ENCODE measurements at regions not wholly inside any gene's neighbourhood (a gene's known extent, or its start where the extent isn't known, plus 50 kb on each side); places are given as distances from the start of the nearest gene placed in this dataset.
"Not testable (repeated sequence)": the region's sequence is repeated elsewhere in the genome, so short reads cannot be mapped to it uniquely, and the experiment has no call there.

GRCh38 chr1:221246628-221247415 lies 367.6 kb downstream of the HLX start:
- no peak overlapping the region for H3K4me3 ChIP-seq
- intact Hi-C loops (cut with DNase I; ENCODE audit: low total_unique reads), result no loop called here
- no peaks in the 10 kb centered on the region for H3K27me3 ChIP-seq
- no peak overlapping the region for H3K27ac ChIP-seq
- no peak for TF ChIP-seq CTCF (IDR thresholded peaks at IDR 0.05)
- DNase-seq, result no peak
- no peaks in the 10 kb centered on the region for H3K36me3 ChIP-seq
- no peaks in the 10 kb centered on the region for H3K4me1 ChIP-seq
- no peaks in the 10 kb centered on the region for H3K9me3 ChIP-seq

GRCh38 chr1:221251580-221251979 lies 372.3 kb downstream of the HLX start:
- Histone ChIP-seq H3K36me3 (no peaks in the 10 kb centered on the region), H3K4me3 (no peak overlapping the region), H3K4me1 (no peaks in the 10 kb centered on the region), H3K9me3 (no peaks in the 10 kb centered on the region), H3K27ac (no peak overlapping the region), H3K27me3 (no peaks in the 10 kb centered on the region)
- DNase-seq, result no peak
- intact Hi-C loops (cut with DNase I; ENCODE audit: low total_unique reads), result no loop called here
- TF ChIP-seq CTCF (IDR thresholded peaks at IDR 0.05), result no peak

GRCh38 chr1:221254813-221255212 lies 375.6 kb downstream of the HLX start:
- no peak for TF ChIP-seq CTCF (IDR thresholded peaks at IDR 0.05)
- H3K4me1 ChIP-seq, result peaks cover 0 to 2% (median 0%) of the 10 kb centered on the region in 4 donors
- peaks cover 0 to 6% (median 0%) of the 10 kb centered on the region in 3 donors for H3K9me3 ChIP-seq
- no peaks in the 10 kb centered on the region for H3K27me3 ChIP-seq
- no peaks in the 10 kb centered on the region for H3K36me3 ChIP-seq
- no peak overlapping the region for H3K4me3 ChIP-seq
- intact Hi-C loops (cut with DNase I; ENCODE audit: low total_unique reads), result no loop called here
- no peak overlapping the region for H3K27ac ChIP-seq
- no peak for DNase-seq

- no peak for DNase-seq
These were observed 377.5 kb downstream of the HLX start for GRCh38 chr1:221256773-221257172.

GRCh38 chr1:221257548-221257947 lies 378.3 kb downstream of the HLX start:
- H3K4me3 ChIP-seq; H3K4me1 ChIP-seq; H3K9me3 ChIP-seq; H3K27me3 ChIP-seq; H3K36me3 ChIP-seq; DNase-seq; intact Hi-C loops (cut with DNase I; ENCODE audit: low total_unique reads); H3K27ac ChIP-seq: not testable (repeated sequence)

More at GRCh38 chr1:221256773-221257172, 377.5 kb downstream of the HLX start:
- H3K27ac ChIP-seq, result no peak overlapping the region
- intact Hi-C loops (cut with DNase I; ENCODE audit: low total_unique reads), result no loop called here
- H3K27me3 ChIP-seq, result no peaks in the 10 kb centered on the region
- no peak for TF ChIP-seq CTCF (IDR thresholded peaks at IDR 0.05)
- peaks cover 0 to 6% (median 0%) of the 10 kb centered on the region in 3 donors for H3K9me3 ChIP-seq
- H3K4me1 ChIP-seq, result peaks cover 0 to 2% (median 0%) of the 10 kb centered on the region in 4 donors
- no peaks in the 10 kb centered on the region for H3K36me3 ChIP-seq
- no peak overlapping the region for H3K4me3 ChIP-seq

GRCh38 chr1:221262677-221263076 lies 383.4 kb downstream of the HLX start:
- not testable (repeated sequence) for H3K27me3 ChIP-seq, H3K9me3 ChIP-seq, H3K36me3 ChIP-seq, H3K4me3 ChIP-seq, H3K27ac ChIP-seq, DNase-seq
- H3K4me1 ChIP-seq, result peaks cover 0 to 12% (median 2%) of the 10 kb centered on the region in 4 donors
- intact Hi-C loops (cut with DNase I; ENCODE audit: low total_unique reads), result loop anchor here (5.0 kb wide), 1 partner anchor 175 kb away; no protein-coding TSS in a partner anchor
